GM21447 (cell line): ENCODE measurements at regions not wholly inside any gene's neighbourhood (a gene's known extent, or its start where the extent isn't known, plus 50 kb on each side); places are given as distances from the start of the nearest gene placed in this dataset.
"Not testable (repeated sequence)": the region's sequence is repeated elsewhere in the genome, so short reads cannot be mapped to it uniquely, and the experiment has no call there.

Experiments used
- ATAC-seq: cut with Tn5 transposase; IDR thresholded peaks from one replicate; pipeline ENCODE4 v1.9.1; 2021; ENCODE audit not compliant: unreplicated experiment

GRCh38 chr7:9488555-9488954, 1055.1 kb downstream of the NXPH1 start:
- no peak for ATAC-seq

- no peak for ATAC-seq
Measured at GRCh38 chr7:9498303-9498702, 1064.9 kb downstream of the NXPH1 start.

GRCh38 chr7:9502269-9502668, 1068.9 kb downstream of the NXPH1 start:
- ATAC-seq = no peak

- ATAC-seq = no peak
Measured at GRCh38 chr7:9504678-9505077, 1071.3 kb downstream of the NXPH1 start.

GRCh38 chr7:9505516-9505915, 1072.1 kb downstream of the NXPH1 start:
- ATAC-seq = no peak

GRCh38 chr7:9507290-9507689, 1073.9 kb downstream of the NXPH1 start:
- ATAC-seq = no peak

GRCh38 chr7:9516662-9517061, 1083.3 kb downstream of the NXPH1 start:
- no peak for ATAC-seq

- ATAC-seq = no peak
Measured at GRCh38 chr7:9523579-9523978, 1090.2 kb downstream of the NXPH1 start.

- not testable (repeated sequence) for ATAC-seq
Measured at GRCh38 chr7:9552431-9552830, 1119.0 kb downstream of the NXPH1 start.

- no peak for ATAC-seq
Measured at GRCh38 chr7:9557853-9558252, 1124.4 kb downstream of the NXPH1 start.

- no peak for ATAC-seq
Measured at GRCh38 chr7:9575716-9576115, 1142.3 kb downstream of the NXPH1 start.

GRCh38 chr7:9582824-9583223, 1149.4 kb downstream of the NXPH1 start:
- no peak for ATAC-seq

GRCh38 chr7:9598411-9598810, 1165.0 kb downstream of the NXPH1 start:
- ATAC-seq = no peak

GRCh38 chr7:9600974-9601373, 1167.6 kb downstream of the NXPH1 start:
- ATAC-seq = no peak

- ATAC-seq = no peak
Measured at GRCh38 chr7:9603291-9603690, 1169.9 kb downstream of the NXPH1 start.

- ATAC-seq = no peak
Measured at GRCh38 chr7:9608560-9608959, 1175.2 kb downstream of the NXPH1 start.

GRCh38 chr7:9620899-9621298, 1187.5 kb downstream of the NXPH1 start:
- ATAC-seq = not testable (repeated sequence)

GRCh38 chr7:9621306-9621902, 1188.0 kb downstream of the NXPH1 start:
- ATAC-seq = not testable (repeated sequence)

GRCh38 chr7:9621927-9622326, 1188.5 kb downstream of the NXPH1 start:
- ATAC-seq = no peak

- ATAC-seq = no peak
Measured at GRCh38 chr7:9625953-9626352, 1192.5 kb downstream of the NXPH1 start.

- no peak for ATAC-seq
Measured at GRCh38 chr7:9645756-9646155, 1212.3 kb downstream of the NXPH1 start.

GRCh38 chr7:9657257-9657656, 1223.8 kb downstream of the NXPH1 start:
- no peak for ATAC-seq
